Activated naive CD8-positive, alpha-beta T cell treated with anti-CD3 and anti-CD28 coated beads, Interleukin-2, amount 50 U/mL, for 24 hours (primary cell): ENCODE measurements at regions not wholly inside any gene's neighbourhood (a gene's known extent, or its start where the extent isn't known, plus 50 kb on each side); places are given as distances from the start of the nearest gene placed in this dataset.

Experiments used
- ATAC-seq: fragments of 150-1000 bp; cut with Tn5 transposase; one replicate; pipeline ENCODE4 v1.10.0; 2021
- DNase-seq: peaks from one replicate; pipeline ENCODE4 v3.0.0; 2021
- H3K27ac Mint-ChIP-seq: one replicate; pipeline ENCODE4 v1.8.0; 2021; ENCODE audit warnings: mild to moderate bottlenecking, mixed read lengths
- H3K27me3 Mint-ChIP-seq: one replicate; pipeline ENCODE4 v1.8.0; 2021; ENCODE audit warnings: mixed read lengths
- H3K36me3 Mint-ChIP-seq: one replicate; pipeline ENCODE4 v1.8.0; 2021; ENCODE audit warnings: low read depth, mixed read lengths
- H3K4me1 Mint-ChIP-seq: one replicate; pipeline ENCODE4 v1.8.0; 2021; ENCODE audit warnings: mixed read lengths
- H3K4me3 Mint-ChIP-seq: one replicate; pipeline ENCODE4 v1.8.0; 2021; ENCODE audit warnings: mild to moderate bottlenecking, moderate library complexity, mixed read lengths
- H3K9me3 Mint-ChIP-seq: one replicate; pipeline ENCODE4 v1.8.0; 2021; ENCODE audit warnings: mixed read lengths

DNA sequence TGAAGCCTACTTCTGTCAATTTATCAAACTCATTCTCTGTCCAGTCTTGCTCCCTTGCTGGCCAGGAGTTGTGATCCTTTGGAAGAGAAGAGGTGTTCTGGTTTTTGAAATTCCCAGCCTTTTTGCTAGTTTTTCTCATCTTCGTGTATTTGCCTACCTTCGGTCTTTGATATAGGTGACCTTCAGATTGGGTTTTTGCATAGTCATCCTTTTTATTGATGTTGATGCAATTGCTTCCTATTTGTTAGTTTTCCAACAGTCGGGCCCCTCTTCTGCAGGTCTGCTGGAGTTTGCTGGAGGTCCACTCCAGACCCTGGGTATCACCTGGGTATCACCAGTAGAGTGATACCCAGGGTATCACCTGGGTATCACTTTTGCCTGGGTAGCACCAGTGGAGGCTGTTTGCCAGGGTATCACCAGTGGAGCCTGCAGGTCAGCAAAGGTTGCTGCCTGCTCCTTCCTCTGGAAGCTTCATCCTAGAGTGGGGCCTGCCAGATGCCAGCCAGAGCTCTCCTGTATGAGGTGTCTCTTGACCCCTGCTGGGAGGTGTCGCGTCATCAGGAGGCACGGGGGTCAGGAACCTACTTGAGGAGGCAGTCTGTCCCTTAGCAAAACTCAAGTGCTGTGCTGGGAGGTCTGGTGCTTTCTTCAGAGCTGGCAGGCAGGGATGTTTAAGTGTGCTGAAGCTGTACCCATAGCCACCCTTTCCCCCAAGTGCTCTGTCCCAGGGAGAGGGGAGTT, 684.2 kb downstream of the PCDH18 start:
- Mint-ChIP-seq H3K9me3 (peaks cover 19% of the 10 kb centered on the region), H3K27me3 (no peaks in the 10 kb centered on the region), H3K4me1 (no peaks in the 10 kb centered on the region), H3K36me3 (no peaks in the 10 kb centered on the region), H3K27ac (no peak overlapping the region), H3K4me3 (no peak overlapping the region)
- ATAC-seq (no peak), DNase-seq (no peak)

GRCh38 chr4:136841526-136841925, 690.8 kb downstream of the PCDH18 start:
- no peaks in the 10 kb centered on the region for H3K27me3 Mint-ChIP-seq

GRCh38 chr4:136838607-136839006, 693.7 kb downstream of the PCDH18 start:
- H3K9me3 Mint-ChIP-seq = peaks cover 10% of the 10 kb centered on the region
- no peaks in the 10 kb centered on the region for H3K36me3 Mint-ChIP-seq
- no peak for DNase-seq
- H3K27ac Mint-ChIP-seq = no peak overlapping the region
- ATAC-seq = no peak
- no peaks in the 10 kb centered on the region for H3K4me1 Mint-ChIP-seq
- no peaks in the 10 kb centered on the region for H3K27me3 Mint-ChIP-seq
- no peak overlapping the region for H3K4me3 Mint-ChIP-seq

More at GRCh38 chr4:136841526-136841925, 690.8 kb downstream of the PCDH18 start:
- Mint-ChIP-seq H3K27ac (no peak overlapping the region), H3K9me3 (peaks cover 13% of the 10 kb centered on the region), H3K36me3 (no peaks in the 10 kb centered on the region), H3K4me1 (no peaks in the 10 kb centered on the region), H3K4me3 (no peak overlapping the region)
- no peak for DNase-seq
- no peak for ATAC-seq

- no peak overlapping the region for H3K4me3 Mint-ChIP-seq
- no peaks in the 10 kb centered on the region for H3K36me3 Mint-ChIP-seq
- no peaks in the 10 kb centered on the region for H3K27me3 Mint-ChIP-seq
- H3K4me1 Mint-ChIP-seq = no peaks in the 10 kb centered on the region
- no peak for DNase-seq
- H3K9me3 Mint-ChIP-seq = peaks cover 5% of the 10 kb centered on the region
- no peak for ATAC-seq
- H3K27ac Mint-ChIP-seq = no peak overlapping the region
Measured at GRCh38 chr4:136831553-136831952, 700.7 kb downstream of the PCDH18 start.

GRCh38 chr4:136829280-136829679, 703.0 kb downstream of the PCDH18 start:
- Mint-ChIP-seq H3K4me3 (no peak overlapping the region), H3K4me1 (no peaks in the 10 kb centered on the region), H3K27me3 (no peaks in the 10 kb centered on the region), H3K27ac (no peak overlapping the region), H3K36me3 (no peaks in the 10 kb centered on the region), H3K9me3 (no peaks in the 10 kb centered on the region)
- ATAC-seq = no peak
- DNase-seq = no peak

DNA sequence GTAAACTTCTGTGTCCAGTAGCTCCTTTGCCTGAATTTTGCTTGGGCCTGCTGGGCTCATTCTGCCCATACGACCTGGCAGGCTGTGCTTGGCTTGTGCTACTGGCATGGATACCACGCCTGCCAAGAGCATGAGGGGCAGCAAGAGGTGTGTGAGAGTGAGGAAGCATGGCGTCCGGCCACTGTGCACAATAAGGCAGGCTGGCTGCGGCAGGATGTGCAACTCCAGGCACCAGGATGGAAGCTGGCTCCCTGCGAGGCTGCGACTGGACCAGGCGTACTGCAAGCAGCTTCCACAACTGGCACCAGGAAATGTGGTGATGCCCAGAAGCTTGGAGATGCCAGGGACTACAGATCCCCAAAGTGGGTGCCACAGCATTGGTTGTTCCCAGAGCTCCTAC, 709.3 kb downstream of the PCDH18 start:
- DNase-seq (no peak), ATAC-seq (no peak)
- no peaks in the 10 kb centered on the region for H3K27me3 Mint-ChIP-seq
- H3K4me1 Mint-ChIP-seq = no peaks in the 10 kb centered on the region
- H3K27ac Mint-ChIP-seq = no peak overlapping the region
- H3K4me3 Mint-ChIP-seq = no peak overlapping the region
- H3K9me3 Mint-ChIP-seq = no peaks in the 10 kb centered on the region
- H3K36me3 Mint-ChIP-seq = no peaks in the 10 kb centered on the region

- no peaks in the 10 kb centered on the region for H3K27me3 Mint-ChIP-seq
- no peaks in the 10 kb centered on the region for H3K4me1 Mint-ChIP-seq
- no peak overlapping the region for H3K4me3 Mint-ChIP-seq
- no peak for DNase-seq
- H3K27ac Mint-ChIP-seq = no peak overlapping the region
- H3K36me3 Mint-ChIP-seq = no peaks in the 10 kb centered on the region
- no peaks in the 10 kb centered on the region for H3K9me3 Mint-ChIP-seq
- no peak for ATAC-seq
Measured at GRCh38 chr4:136818811-136819330, 713.4 kb downstream of the PCDH18 start.

DNA sequence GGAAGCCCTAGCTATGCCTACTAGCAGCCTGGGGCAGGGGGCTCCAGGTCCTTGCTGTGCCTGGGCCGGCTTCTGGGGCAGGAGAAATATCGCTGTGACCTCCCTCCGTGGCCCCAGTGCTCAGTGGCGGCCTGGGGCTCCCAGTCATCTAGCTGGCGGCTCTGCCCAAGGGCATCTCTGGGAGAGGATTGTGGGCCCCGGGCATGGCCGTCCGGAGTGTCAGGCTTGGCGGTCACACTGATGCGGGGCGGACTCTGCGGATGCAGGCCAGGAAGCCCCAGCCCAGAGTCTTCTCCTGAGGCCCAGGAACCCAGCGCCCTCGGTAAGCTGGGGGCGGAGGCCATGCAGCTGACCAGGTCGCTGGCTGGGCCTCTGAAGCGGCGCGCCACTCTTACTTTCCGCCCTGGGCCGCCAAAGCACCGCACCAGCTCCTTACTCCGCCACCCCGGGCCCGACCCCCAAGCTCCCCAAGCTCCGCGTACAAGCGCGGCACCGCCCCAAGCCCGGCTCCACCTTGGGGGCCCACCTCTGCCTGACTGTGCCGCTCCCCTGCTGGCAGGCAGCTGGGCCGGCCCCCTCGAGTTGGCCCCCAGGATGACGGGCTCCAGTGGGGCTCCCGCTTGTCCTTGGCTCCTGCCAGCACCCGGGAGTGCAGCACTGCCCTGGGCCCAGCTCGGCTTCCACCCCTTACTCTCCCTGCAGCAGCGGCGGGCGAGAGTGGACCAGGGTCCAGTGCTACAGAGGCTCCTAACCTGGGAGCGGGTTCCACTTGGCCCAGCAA, 720.0 kb downstream of the PCDH18 start:
- no peak for ATAC-seq
- no peaks in the 10 kb centered on the region for H3K9me3 Mint-ChIP-seq
- H3K36me3 Mint-ChIP-seq = no peaks in the 10 kb centered on the region
- H3K4me3 Mint-ChIP-seq = no peak overlapping the region
- no peak overlapping the region for H3K27ac Mint-ChIP-seq
- no peaks in the 10 kb centered on the region for H3K4me1 Mint-ChIP-seq
- H3K27me3 Mint-ChIP-seq = no peaks in the 10 kb centered on the region
- DNase-seq = no peak

DNA sequence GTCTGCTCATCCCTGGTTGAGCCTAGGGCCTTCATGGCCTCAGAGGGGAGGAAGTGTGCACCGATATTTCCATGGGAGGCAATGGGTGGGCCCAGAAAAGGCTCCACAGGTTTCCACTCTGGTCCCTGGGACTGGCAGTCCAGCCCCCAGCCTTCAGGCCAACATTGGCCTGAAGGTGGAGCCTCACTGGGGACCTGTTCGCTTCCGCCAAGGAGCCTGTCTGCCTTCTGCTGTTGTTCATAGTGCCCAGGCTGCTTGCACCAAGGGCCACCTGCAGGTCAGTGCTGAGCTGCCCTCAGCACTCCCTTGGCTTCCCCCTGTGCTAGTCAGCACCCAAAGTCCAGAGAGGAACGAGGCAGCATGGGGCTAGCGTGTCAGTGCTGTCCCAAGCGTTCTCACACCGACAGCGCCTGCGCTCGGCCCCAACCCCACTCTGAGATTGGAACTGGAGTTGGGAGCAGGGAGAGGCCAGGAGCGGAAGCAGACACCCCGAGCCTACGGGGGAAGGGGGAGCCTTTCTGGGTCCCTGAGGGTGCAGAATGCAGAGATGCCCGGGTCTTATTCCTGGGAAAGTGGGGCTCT, 720.7 kb downstream of the PCDH18 start:
- ATAC-seq = no peak
- no peak for DNase-seq
- no peaks in the 10 kb centered on the region for H3K9me3 Mint-ChIP-seq
- no peaks in the 10 kb centered on the region for H3K27me3 Mint-ChIP-seq
- no peak overlapping the region for H3K4me3 Mint-ChIP-seq
- H3K4me1 Mint-ChIP-seq = no peaks in the 10 kb centered on the region
- H3K36me3 Mint-ChIP-seq = no peaks in the 10 kb centered on the region
- H3K27ac Mint-ChIP-seq = no peak overlapping the region

- no peak for ATAC-seq
- Mint-ChIP-seq H3K9me3 (peaks cover under 1% of the 10 kb centered on the region), H3K4me3 (no peak overlapping the region), H3K27ac (no peak overlapping the region), H3K36me3 (no peaks in the 10 kb centered on the region), H3K4me1 (no peaks in the 10 kb centered on the region), H3K27me3 (no peaks in the 10 kb centered on the region)
- no peak for DNase-seq
Measured at GRCh38 chr4:136810626-136811025, 721.7 kb downstream of the PCDH18 start.

DNA sequence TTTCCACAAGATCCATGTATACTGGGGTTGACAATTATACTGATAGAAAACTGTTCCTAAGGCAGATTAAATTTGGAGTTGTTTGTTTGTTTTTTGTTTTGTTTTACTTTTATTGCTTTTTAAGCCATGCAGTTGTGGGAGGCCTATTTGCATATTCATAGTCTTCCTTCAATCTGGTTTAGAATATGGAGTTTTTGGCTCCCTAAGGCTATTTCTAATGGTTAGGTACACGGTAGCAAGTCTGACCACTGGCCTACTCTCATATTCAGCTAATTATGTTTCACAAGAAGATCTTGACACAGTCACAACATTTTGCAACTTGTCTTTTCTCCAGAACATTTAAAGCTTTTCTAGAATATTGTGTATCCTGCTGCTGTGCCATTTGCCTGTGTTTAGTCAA, 725.5 kb downstream of the PCDH18 start:
- Mint-ChIP-seq H3K9me3 (peaks cover 4% of the 10 kb centered on the region), H3K36me3 (no peaks in the 10 kb centered on the region)

DNA sequence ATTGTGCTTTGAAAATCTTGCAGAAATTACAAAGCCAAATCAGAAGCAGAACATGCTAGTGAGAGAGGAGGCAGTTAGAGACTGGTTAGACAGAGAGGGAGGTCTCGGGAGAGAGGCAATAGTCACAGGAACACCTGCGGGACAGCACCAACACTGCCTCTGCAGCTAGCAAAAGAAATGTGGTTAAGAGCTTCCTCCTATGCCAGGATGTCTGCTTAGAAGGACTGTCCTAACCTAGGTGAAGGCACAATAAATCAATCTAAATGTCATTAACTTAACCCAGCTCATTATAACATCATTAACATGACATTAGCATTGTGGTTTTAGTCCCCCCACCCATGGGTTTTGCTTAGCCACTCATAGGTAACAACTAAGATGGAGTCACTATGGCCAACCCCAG, 726.7 kb downstream of the PCDH18 start:
- H3K36me3 Mint-ChIP-seq = no peaks in the 10 kb centered on the region
- no peak for ATAC-seq
- H3K27me3 Mint-ChIP-seq = no peaks in the 10 kb centered on the region
- H3K9me3 Mint-ChIP-seq = peaks cover 4% of the 10 kb centered on the region
- no peaks in the 10 kb centered on the region for H3K4me1 Mint-ChIP-seq
- no peak for DNase-seq
- H3K4me3 Mint-ChIP-seq = no peak overlapping the region
- no peak overlapping the region for H3K27ac Mint-ChIP-seq

More for the DNA sequence above, 725.5 kb downstream of the PCDH18 start:
- Mint-ChIP-seq H3K27ac (no peak overlapping the region), H3K4me3 (no peak overlapping the region), H3K27me3 (no peaks in the 10 kb centered on the region), H3K4me1 (no peaks in the 10 kb centered on the region)
- DNase-seq (no peak), ATAC-seq (no peak)

GRCh38 chr4:136803433-136803832, 728.9 kb downstream of the PCDH18 start:
- no peak overlapping the region for H3K27ac Mint-ChIP-seq
- H3K9me3 Mint-ChIP-seq = peaks cover 6% of the 10 kb centered on the region
- ATAC-seq (no peak), DNase-seq (no peak)
- no peaks in the 10 kb centered on the region for H3K36me3 Mint-ChIP-seq
- no peaks in the 10 kb centered on the region for H3K27me3 Mint-ChIP-seq
- no peak overlapping the region for H3K4me3 Mint-ChIP-seq
- H3K4me1 Mint-ChIP-seq = no peaks in the 10 kb centered on the region

DNA sequence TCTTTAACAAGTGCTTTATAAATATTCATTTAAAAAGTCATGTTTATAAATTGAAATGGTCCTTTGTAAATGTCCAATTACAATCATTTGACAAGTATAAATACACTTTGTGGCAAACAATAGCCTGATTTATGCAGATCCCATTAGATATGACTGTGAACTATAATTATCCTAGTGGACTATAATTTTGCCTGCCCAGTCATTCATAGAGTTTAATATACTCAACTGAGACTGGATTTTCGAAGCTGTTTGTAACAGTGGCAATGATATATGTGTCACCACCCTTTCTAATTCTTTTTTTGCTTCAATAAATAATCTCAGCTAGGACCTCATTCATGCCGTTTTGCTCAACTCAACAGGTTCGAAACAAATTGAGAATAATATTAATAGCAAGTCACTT, 732.0 kb downstream of the PCDH18 start:
- Mint-ChIP-seq H3K4me3 (no peak overlapping the region), H3K9me3 (peaks cover 6% of the 10 kb centered on the region), H3K36me3 (no peaks in the 10 kb centered on the region), H3K4me1 (no peaks in the 10 kb centered on the region), H3K27ac (no peak overlapping the region), H3K27me3 (no peaks in the 10 kb centered on the region)
- no peak for ATAC-seq
- DNase-seq = no peak

DNA sequence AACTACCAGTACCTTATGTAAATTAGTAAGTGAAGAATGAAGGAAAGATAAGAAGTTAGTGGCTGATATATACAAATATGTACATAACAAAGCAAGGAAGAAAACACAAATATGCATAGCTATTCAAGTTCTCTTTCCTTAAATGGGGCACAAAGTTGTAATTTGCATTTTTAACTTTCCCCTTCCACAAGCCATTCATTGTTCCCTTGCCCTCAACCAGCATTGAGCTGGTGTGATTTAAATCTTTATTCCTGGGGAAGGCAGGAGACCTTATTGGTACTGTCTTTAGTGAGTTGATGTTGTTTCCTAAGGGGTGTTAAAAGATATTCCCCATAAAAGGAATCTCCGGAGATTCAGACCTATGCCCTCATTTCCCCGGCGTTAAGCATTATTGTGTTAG, 735.3 kb downstream of the PCDH18 start:
- no peak overlapping the region for H3K4me3 Mint-ChIP-seq
- no peak for ATAC-seq
- no peaks in the 10 kb centered on the region for H3K4me1 Mint-ChIP-seq
- H3K27me3 Mint-ChIP-seq = no peaks in the 10 kb centered on the region
- no peak overlapping the region for H3K27ac Mint-ChIP-seq
- peaks cover 6% of the 10 kb centered on the region for H3K9me3 Mint-ChIP-seq
- DNase-seq = no peak
- no peaks in the 10 kb centered on the region for H3K36me3 Mint-ChIP-seq
